KG1 (cell line): ENCODE measurements at regions not wholly inside any gene's neighbourhood (a gene's known extent, or its start where the extent isn't known, plus 50 kb on each side); places are given as distances from the start of the nearest gene placed in this dataset.
"Not testable (repeated sequence)": the region's sequence is repeated elsewhere in the genome, so short reads cannot be mapped to it uniquely, and the experiment has no call there.

Experiments
- DNase-seq: peaks from one replicate; lab custom pipeline; 2025; lab: John Stamatoyannopoulos, UW

DNA sequence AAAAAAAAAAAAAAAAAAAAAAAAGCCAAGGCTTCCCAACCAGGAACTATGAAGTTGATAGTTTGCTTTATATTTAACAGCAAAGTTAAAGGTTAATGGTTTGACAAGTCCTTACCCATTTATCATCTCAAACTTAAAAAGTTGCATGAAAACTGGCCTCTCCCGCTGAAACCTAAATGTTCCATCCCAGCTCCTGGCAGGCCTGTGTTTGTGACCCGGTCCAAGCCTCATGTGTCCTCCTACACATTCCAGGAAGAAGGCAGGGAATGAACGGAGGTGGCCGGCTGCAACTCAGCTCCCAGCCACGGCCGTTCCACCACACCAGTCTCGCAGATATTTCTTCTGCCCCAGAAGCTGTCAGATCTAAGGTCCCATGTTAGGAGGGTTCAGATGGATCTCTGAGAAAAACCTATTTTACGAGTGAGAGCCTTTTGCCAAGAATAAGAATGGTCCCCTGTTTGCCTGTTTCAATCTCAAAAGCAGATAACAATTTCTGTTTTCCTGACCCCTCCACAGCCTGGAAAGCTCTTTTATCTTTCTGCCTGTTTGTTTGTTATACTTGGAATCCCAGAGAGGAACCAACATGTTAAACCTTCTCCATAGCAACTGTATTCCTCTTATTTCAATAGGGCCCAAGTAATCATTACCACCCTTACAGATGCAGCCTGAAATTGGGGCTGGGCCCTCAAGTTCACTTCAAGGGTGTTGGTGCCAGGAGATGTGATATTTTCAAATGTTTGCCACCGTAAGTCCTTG, 56.5 kb downstream of the KCTD12 start:
- DNase-seq = no peak

DNA sequence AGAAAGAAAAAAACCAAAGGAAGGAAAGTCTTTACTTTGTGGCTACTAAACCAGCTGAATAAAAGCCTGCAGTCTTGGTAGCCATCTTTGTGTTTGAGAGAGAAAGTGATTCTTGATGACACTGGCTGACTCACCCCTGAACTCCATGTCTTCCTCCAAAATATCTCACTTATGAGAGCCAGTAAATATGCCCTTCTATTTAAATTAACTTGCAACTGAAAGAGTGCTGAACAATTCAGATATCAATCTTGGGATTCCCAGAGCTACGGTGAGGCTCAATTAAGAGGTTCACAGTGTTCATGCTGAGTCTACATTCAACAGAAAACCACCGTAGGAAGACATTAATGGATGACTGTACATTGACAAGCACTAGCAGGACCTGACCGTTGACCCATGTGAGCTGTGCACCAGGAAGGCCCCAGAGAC, 57.9 kb downstream of the KCTD12 start:
- no peak for DNase-seq

DNA sequence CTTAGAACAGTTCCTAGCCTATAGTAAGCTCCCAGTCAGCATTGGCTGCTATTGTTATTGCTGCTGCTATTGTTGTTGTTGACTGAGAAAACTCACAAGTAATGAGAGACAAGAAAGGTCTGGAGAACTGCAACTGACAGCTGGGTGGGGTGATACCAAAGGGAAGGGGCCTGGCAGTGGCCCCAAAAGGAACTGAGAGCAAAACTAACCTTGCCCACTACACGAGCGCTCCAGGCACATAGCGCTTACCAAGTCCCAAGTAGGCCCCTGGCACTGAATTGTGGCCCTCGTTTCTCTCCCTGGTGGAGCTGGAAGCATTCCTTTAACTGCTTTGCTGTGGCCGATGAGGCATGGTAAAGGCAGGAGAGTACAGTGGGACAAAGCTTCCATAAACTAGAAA, 59.7 kb downstream of the KCTD12 start:
- DNase-seq = no peak

- DNase-seq = no peak
These were observed 60.8 kb downstream of the KCTD12 start for GRCh38 chr13:76825430-76825829.

GRCh38 chr13:76823969-76824368, 62.2 kb downstream of the KCTD12 start:
- no peak for DNase-seq

DNA sequence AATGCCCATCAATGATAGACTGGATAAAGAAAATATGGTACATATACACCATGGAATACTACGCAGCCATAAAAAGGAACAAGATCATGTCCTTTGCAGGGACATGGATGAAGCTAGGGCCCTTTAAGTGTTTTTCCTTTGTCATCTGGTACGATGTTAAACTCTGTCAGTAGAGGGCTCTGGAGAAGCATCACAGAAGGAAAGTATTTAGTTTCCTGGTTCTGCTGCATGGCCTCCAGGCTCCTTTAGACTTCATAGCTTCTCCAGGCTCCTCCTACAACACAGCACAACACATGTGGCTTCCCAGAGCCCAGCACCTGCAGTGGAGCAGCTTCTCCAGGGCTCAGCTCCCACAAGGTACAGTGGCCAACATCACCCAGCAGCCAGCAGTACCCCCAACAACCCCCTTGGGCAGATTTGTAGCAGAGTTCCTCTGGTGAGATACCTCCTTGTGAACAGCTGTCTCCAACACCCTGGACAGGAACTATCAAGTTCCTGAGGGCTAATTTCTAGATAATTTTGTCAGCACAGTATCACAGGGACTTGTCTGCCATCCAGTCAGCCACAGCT, 63.4 kb downstream of the KCTD12 start:
- DNase-seq = no peak

DNA sequence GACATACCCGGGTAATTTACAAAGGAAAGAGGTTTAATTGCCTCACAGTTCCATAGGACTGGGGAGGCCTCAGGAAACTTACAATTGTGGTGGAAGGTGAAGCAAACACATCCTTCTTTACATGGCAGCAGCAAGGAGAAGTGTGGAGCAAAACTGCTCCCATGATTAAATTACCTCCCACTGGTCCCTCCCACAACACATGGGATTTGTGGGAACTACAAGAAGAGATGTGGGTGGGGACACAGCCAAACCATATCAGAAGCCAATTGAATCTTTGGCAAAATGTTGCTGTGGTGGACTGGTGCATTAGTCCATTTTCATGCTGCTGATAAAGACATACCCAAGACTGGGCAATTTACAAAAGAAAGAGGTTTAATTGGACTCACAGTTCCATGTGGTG, 65.0 kb downstream of the KCTD12 start:
- DNase-seq = not testable (repeated sequence)

DNA sequence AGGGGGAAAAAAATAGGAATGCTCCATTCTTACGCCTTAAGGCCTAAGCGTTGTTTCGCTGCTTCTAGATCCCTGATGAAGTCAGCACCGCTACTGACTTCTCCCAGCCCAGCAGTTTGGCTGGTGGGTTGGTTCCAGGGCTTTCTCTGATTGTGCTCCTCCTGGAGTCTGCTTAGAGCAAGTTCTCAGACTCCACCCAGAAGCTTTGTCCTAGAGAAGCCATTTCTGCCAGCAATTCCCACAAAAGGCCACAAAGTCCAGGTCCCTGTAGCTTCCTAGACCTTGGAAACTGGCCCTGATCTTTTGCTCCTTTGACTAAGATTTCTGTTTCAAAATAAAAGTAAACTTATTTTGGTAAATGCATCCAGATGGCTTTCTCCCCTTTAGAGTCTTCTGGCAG, 65.4 kb downstream of the KCTD12 start:
- no peak for DNase-seq

DNA sequence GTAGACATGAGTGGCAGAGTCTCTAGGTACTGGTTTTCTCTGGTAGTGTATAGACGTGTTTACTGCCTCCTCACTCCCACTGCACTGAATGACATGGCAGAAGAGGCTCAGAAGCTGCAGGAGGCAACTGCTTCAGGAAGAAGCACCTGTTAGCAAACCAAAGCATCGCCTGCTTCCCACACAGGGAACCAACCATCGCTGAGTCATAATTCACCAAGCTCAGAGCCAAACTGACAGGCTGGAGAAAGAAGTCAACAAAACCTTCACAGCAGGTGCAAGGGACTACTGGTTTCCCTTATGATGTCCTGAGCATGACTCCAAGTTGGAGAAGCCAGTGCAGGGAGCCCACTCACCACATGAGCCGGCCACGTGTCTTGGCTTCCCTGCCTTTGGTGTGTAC, 69.8 kb downstream of the KCTD12 start:
- no peak for DNase-seq

GRCh38 chr13:76815344-76815743, 70.9 kb downstream of the KCTD12 start:
- DNase-seq = no peak

- DNase-seq = no peak
These were observed 72.3 kb downstream of the KCTD12 start for GRCh38 chr13:76813891-76814290.

DNA sequence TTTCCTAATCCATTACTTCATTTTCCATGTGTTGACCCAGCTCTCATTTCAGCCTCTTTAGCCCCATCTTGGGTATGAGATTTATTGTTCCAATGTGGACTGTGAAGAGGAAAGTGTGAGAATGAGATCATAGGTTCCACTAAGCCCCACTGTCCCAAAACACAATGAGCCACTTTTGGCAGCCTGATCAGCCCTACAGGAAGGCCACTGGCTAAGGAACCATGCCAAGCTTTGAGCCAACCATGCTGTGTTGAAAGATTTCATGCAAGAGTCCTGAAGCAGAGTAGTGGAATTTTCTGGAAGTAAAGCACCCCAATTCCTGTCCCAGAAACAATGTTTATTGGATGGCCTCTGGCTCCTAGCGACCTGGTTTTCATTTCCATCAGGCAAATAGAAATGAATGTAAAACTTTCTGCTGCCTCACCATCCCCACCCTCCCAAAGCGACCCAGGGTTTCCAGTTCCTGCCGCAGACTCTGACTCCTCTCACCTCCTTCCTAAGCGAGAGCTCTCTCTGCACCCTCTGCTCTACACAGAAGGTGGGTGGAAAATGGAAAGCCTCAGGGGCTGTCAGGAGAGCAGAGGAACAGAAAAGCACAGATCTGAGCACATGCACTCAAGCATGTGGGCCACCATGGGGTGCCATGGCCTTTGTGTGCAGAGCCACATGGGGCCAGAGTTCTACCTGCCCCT, 73.1 kb downstream of the KCTD12 start:
- DNase-seq = no peak

DNA sequence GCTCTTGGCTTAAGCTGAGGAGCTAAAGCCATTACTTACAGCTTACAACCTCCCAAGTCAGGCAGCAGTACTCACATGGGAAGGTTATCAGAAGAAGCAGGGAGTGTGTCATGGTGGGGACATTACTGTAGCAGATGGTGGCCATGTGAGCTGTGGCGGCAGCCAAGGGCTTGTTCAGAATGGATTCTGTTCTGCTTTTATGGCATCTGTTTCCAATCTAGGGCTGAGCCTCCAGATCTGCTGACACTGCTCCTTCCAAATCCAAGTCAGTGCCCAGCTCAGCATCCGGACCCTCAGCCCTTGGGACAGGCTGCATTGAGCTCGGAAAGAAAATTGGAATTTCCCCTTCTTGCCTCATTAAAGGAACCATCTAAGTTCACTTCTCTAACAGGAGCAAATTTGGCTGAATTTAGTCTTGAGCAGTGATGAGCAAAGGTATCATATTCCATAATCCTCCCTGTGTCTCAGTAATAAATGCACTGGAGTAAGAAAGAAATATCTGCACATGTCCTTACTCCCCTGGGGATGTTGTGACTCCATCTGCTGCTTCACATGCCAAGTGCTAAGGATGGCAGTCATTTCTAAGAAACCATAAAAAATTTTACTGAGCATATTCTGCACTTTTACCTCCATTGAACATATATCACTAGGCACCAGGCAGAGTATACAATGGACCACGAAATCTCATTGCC, 73.9 kb downstream of the KCTD12 start:
- no peak for DNase-seq

DNA sequence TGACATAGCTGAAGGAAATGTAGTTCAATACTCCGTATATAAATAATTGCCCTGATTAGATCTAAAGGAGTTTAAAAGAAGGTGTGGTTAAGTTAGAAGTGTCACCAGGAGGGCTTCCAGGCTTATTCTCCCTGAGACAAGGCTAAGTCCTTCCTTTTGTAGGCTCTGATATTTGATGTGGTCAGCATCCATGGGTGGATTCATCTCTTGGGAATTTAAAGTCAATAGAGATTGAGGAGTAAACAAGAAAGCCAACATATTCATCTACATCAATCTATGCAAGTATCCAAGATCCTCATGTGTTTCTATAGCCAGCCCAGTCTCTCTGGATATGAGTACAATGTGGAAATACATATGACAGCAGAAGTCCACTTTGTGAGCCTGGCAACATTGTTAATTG, 76.8 kb downstream of the KCTD12 start:
- no peak for DNase-seq

GRCh38 chr13:76808927-76809326, 77.3 kb downstream of the KCTD12 start:
- no peak for DNase-seq

DNA sequence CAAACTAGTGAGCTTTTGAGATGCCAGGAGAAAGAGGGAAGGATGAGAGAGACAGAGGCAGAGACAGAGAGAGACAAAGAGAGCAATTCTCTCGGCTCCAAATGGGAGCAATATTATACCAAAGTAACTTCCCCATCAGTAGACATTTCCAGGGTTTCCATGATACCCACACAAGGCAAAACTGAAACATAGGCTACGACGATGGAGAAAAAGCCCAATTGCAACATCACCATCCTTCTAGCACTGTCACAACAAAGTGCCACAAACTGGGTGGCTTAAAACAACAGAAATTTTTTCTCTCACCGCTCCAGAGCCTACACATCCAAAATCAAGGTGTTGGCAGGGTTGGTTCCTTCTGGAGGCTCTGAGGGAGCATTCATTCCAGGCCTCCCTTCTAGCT, 81.4 kb downstream of the KCTD12 start:
- no peak for DNase-seq

DNA sequence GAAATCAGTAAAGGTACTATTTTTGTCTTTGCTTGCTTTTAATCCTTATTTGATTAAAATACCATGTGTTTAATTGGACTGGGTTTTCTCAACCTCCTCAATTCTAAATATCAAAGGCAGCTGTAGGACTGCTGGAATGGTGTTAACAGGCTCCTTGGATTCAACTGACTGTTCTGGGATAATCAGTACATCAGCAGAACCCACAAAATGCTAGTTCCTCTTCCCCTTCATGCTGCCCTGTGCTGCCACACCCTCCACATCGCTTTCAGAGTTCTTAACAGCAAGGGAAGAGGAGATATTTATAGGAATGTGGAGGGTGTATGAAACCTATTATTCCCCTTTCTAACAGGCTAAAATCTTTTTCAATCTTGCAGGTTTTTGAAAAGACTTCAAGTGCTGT, 82.4 kb downstream of the KCTD12 start:
- DNase-seq = no peak

DNA sequence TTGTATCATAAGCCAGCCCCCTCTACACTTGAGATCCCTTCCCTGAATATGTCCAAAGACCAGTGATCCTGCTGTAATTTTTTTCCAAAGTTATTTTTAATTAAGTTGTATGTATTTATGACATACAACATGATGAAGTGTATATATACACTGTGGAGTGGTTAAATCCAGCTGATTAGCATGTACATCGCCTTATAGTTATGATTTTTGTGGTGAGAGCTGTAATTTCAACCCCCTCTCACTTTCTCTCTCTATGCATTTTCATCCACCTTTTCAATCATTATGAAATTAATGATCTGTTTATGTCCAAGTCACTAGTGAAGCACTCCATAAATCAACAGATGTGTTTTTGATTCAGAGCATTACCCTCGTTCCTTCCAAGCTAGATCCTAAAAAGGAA, 85.3 kb downstream of the KCTD12 start:
- no peak for DNase-seq

GRCh38 chr13:76799696-76800095, 86.5 kb downstream of the KCTD12 start:
- DNase-seq = no peak

GRCh38 chr13:76798037-76798436, 88.2 kb downstream of the KCTD12 start:
- no peak for DNase-seq

GRCh38 chr13:76797361-76797760, 88.8 kb downstream of the KCTD12 start:
- no peak for DNase-seq

DNA sequence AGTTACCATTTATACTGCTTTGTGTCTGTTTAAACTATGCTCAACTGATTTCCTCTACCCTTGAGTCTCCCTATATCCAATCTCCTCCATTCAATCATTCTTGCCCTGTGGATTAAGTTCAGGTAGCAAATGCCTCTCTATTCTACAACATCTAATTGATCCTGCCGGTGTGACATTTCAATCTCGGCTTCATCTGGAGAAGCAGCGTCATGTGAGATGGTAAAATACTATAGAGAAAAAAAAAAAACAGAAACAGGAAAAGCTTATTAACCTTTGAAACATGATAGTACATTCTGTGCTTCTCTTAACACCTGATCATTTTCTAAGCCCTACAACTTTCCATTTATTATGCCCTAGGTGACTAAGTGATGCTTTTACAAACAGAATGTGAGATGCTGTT, 89.4 kb downstream of the KCTD12 start:
- no peak for DNase-seq
